Cerebellar cortex (tissue), 1 donor: ENCODE measurements at regions not wholly inside any gene's neighbourhood (a gene's known extent, or its start where the extent isn't known, plus 50 kb on each side); places are given as distances from the start of the nearest gene placed in this dataset.

Source experiments
- DNase-seq: peaks from one replicate; pipeline ENCODE4 v3.0.0-alpha.2; 2015; ENCODE audit warnings: low spot score

DNA sequence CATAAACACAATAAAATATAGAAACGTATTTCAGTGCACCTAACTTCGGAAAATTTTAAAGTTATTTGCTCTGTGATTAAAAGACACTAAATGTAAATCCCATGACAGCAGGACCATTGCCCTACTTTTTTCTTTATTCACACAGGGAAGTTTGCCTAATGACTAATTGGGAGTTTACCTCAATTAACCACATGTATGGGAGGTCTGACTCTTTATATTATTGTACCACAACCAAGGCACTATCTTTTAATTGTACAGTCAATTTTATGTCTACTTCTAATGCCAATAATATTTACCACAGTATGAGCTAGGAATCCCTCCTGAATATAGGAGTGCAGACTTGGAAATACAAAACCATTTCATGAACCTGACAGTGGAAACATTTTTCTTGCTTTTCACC lies 360.8 kb upstream of the NEGR1 start:
- no peak for DNase-seq

DNA sequence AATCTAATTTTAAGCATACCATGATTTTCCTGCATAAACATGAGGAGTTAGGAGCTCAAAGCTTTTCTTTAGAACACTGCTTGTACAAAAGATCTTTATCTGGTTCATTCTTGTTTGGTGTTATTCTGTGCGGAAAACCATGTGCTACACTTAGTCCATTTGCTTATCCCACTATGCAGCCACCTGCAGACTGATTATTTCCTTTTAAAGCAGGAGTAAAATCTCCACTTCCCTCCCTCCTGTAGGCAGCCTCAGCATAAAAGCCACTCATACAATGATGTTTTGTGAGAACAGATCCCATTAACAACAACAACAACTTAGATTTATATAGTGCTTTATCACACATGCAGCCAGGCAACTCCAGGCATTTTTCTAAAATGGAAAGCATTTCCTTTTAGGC lies 355.3 kb upstream of the NEGR1 start:
- peak; percentile 28 for DNase-seq

DNA sequence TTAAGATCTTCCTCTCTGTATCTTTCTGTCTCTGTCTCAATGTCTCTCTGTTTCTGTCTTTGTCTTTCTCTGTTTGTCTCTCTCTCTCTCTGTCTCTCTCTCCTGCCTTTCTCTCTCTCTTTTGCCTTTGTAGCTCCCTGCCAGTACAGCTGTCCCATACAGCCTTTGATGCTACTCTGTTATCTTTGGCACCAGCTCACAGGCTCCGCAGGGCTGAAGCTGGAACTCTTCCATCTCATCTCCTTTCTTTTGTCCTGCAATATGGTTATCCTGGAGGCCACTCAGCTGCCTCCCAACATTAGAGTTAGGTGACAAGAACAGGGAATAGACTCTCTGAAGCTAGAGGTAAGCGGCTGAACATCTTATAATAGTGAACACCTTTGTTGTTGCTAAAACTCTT lies 354.3 kb upstream of the NEGR1 start:
- DNase-seq, result peak; percentile 93

DNA sequence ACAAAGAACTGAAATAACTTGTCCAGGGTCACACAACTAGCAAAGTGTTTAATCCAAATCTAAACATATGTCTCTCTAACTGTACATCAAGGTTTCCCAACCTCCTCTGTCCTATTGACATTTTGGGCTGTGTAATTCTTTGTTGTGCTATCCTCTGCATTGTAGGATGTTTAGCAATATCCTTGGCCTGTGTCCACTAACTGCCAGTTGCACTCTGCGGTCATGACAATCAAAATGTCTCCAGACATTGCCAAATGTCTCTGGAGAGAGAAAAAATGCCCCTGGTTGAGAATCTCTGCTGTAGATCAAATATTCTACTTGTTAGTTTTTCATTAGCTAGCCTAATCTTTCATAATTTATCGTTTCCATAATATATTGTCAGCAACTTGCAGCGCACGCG lies 353.4 kb upstream of the NEGR1 start:
- no peak for DNase-seq

GRCh38 chr1:72634946-72635345 lies 352.6 kb upstream of the NEGR1 start:
- peak; percentile 41 for DNase-seq

DNA sequence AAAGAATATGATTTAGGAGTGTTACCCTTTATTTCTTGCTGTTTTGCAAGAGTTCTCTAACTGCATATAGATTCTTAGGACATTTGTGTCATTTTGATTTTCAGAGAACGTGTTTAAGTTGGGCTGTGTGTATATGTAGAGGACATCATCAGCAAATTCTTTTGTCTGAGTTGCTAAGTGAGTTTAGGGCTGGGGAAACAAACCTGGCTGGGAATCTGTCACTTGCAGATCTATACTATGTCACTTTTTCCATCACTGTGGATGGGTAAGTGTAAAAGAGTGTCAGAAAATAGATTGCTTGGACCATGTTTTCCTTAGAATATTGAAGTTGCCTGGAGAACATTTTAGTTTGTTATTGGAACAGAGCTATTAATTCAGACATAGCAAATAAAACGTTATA lies 349.1 kb upstream of the NEGR1 start:
- no peak for DNase-seq

- DNase-seq, result peak; percentile 85
Measured at GRCh38 chr1:72623299-72623708, 341.0 kb upstream of the NEGR1 start.

DNA sequence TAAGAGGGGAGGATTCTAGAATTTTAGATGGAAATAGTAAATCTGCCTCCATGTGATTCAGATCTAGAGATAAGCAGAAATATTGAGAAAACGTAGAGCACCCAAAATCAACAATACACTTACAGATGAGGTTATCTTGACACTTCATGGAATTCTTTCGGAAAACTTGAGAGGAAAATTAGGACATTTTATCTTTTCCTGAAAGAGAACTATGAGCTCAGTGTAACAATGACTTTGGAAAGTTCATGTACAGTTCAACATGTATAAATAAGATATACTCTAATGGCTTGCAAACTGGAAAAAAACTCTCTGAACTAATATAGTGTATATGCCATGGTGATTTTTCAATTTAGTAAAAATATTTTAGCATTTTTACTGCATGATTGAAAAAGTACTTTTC lies 338.1 kb upstream of the NEGR1 start:
- DNase-seq, result no peak

DNA sequence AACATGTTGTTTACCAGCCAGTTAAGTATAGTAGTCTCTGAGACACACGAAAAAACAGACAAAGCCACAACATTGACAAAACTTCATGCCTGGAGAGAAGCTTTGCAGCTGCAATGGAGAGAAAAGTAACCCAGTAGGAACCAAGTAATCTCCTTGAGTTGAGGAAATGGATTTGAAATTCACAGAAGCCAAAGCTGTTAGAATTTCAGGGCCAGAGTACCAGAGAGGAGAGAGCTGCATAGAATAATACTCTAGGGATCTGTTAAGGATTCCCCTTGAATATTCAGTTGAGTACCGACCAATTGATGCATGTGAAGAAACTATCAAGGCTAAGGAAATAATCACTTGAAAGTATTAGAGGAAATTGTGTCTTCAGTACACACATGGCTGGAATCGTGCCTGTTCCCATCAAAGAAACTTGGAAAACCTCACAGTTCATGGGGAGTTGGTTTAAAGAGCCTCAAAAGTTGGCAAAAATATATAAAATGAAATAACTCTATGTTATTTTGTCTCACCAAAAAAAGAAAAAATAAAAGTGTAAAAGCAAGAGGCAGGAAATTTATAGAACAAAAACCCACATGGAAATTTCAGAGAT lies 324.0 kb upstream of the NEGR1 start:
- DNase-seq, result no peak

DNA sequence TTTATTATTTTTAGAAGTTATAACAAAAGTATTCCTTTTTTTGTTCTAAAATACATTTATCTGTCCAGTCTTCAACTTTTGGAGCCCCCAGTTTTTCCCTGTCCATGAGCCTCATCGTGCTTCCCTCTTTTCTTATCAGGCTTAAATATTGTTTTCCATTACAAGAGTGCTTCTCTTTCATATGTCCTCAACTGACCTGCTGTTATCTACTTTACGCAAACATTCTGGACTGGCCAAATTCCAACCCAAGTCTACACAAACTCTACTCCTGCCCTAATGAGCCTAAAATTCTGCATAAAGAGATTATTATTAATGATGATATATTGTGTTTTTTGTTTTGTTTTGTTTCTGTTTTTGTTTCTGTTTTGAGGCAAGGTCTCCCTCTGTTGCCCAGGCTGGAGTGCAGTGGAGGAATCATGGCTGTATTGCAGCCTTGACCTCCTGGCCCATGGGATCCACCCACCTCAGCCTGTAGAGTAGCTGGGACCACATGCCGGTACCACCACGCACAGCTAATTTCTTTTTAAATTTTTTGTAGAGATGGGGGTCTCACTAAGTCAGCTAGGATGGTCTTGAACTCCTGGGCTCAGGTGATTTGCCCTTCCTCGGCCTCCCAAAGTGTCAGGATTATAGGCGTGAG lies 318.8 kb upstream of the NEGR1 start:
- DNase-seq, result no peak

DNA sequence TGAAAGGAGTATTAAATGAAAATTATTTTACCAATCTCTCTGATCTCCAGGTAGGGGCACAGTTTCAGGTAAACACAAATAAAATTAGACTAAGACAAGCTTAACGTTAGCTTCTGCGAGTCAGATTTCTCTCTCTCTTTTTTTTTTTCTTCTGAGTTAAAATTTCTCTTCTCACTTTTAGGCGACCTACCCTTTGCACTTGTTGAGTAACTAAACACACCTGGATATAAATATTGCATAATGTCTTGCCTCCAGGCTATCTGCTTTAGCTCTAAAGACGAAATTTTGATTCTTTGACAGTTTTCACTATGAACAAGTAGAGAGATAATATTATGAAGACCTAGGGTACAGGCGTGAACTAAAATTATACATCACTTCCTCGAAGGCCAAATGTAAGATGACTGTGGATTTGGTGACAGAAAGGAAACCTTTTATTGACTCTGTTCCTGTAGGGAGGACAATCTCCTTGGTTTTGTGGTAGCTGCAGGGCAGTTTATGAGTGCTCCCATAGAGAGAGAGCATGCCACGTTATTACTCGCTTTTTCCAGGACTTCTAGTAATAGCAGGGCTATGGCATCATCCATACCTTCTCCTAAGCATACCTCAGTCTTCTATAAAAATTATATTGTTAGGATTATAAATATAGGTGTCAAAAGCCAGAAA lies 303.8 kb upstream of the NEGR1 start:
- no peak for DNase-seq

DNA sequence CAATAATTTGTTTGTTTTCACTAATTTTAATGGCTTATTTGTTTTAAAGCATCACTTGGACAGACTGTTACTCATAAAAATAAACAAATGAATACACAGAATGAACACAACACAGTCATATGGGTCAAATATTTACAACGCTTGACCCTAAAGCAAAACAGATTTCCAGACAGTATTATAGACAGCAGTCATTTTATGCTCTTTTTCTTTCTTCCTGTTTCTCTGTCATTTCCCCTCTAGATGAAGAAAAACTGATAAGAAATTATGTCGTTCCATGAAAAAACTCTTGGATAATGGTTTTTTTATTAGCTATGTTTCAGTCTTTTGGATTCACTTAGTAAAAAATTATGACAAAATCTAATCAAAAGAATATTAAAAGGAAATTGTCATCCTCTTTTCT lies 297.3 kb upstream of the NEGR1 start:
- DNase-seq, result no peak

DNA sequence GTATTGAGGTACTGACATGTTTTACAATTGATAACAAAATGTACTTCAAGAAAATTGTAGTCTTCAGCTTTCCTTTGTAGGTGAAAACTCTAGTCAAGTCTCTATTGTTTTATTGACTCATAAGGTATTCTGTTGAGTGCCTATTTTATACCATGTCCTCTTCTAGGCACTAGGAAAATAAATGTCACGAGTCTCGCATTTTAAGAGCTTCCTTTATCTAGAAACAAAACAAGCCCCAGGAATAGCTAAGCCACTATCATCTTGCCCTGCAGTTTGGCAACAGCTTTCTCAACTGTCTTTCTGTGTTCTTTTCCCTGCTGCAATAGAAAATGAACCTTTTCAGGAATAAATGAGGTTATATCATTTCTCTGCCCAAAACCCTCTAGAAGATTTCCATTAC lies 288.5 kb upstream of the NEGR1 start:
- no peak for DNase-seq

- peak; percentile 15 for DNase-seq
Measured at GRCh38 chr1:72568113-72568512, 285.8 kb upstream of the NEGR1 start.

DNA sequence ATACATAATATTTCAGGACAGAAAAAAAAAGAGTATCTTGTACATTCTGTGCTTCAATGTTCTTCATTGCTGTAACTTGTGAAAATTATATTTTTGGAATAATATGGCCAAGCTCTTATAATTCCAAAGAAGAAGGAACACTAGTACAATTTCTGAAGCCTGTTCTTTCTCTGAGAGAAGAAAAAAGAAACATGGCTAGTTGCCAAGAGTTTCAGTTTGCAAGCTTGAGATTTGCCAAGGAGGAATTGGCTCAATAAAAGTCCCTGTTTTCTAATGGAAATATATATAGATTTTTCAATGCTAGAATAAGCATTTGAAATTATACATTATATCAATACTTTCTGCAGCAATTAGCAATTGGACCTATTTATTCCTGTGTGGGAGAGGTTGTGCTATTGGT lies 285.2 kb upstream of the NEGR1 start:
- DNase-seq, result peak; percentile 61

DNA sequence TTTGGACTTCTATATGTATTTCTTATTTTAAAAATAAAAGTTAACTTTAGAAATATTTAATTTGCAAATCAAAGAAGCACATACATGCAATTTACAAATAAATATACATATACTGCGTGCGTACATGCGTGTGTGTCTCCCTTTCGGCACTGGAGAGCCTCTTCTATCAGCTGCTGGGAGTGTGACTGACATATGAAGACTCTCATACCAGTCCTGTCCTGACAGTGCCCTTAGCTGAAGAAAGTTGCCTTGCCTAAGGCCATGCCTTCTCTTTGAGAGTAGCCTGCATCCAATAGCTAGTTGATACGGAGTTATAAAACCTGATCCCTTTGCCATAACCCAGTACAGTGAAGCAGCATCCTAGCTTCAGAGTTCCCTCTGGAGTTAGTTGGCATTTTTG lies 282.4 kb upstream of the NEGR1 start:
- DNase-seq, result no peak

- DNase-seq, result peak; percentile 5
Measured at GRCh38 chr1:72557446-72558049, 275.2 kb upstream of the NEGR1 start.

DNA sequence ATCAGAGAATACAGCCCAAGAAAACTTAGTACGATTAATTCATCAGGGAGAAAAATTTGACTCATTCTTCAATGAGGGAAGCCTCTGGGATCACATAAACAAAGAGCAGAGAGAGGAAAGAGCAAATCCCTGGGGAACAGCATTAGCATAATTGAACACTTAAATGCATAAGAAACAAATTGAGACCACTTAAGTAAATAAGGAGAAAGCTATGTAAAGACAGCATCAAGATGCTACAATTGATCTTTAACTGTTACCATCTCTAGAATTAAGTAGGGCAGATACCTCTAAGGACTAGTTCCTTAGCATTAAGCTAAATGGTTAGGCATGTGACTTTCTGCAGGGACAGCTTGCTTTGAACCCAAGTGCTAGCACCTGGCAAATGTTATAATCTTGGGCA lies 265.1 kb upstream of the NEGR1 start:
- no peak for DNase-seq

DNA sequence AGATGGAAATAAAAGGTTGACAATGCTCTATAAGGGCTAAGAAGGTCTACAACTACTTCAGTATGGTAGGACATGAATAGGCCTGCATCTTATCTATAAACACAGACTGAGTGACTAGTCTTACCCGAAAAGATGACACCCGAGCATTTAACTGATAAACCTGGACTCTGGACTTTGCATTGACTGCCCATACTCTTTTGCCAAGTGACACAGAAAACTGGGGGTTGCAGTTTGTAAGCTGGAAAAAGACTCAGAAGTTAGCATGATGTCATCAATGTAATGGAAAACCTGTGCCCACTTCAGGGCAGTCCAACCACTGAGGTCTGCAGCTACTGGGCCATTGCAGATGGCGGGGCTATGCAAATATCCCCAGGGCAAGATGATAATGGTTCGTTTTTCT lies 258.3 kb upstream of the NEGR1 start:
- no peak for DNase-seq

DNA sequence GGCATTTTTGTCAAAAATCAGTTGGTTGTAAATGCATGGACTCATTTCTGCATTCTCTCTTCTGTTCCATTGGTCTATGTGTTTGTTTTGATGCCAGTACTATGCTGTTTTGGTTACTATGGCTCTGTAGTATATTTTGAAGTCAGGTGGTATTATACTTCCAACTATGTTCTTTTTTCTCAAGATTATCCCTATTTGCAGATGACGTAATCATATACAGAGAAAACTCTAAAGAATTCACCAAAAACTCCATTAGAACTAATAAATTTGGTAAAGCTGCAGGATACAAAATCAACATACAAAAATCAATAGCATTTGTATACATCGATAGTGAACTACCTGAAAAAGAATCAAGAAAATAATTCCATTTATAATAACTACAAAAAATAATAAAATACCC lies 253.1 kb upstream of the NEGR1 start:
- no peak for DNase-seq

- no peak for DNase-seq
Measured at GRCh38 chr1:72530646-72531045, 248.3 kb upstream of the NEGR1 start.

DNA sequence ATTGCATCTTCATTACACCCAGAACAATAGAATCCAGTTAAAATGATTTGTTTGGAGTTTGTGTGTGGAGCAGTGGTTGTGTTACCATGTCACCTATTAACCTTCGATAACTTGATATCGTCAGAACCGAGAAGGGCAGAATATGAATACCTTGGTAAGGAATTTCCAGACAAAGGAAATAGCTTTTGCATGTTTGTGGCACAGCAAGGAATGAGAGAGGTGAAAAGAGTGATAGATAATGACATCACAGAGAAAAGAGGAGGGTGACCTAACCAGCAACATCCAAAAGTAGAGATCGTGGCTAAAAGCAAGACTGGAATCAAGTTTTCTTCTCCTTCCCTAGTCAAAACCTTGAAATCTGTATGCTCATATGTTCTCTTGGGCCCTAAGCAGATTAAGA lies 244.6 kb upstream of the NEGR1 start:
- DNase-seq, result no peak

- DNase-seq, result no peak
Measured at GRCh38 chr1:72524021-72524420, 241.7 kb upstream of the NEGR1 start.
